Coronary artery (tissue), 2 donors: ENCODE measurements at regions not wholly inside any gene's neighbourhood (a gene's known extent, or its start where the extent isn't known, plus 50 kb on each side); places are given as distances from the start of the nearest gene placed in this dataset.

Experiments used
- DNase-seq: peaks from one replicate; pipeline ENCODE4 v3.0.0-alpha.2; 2017; ENCODE audit warnings: low spot score
- H3K27ac ChIP-seq, 2 donors: fragments of 200-600 bp; sonication (generic); one replicate each; pipeline ENCODE4 v1.5.1; 2016 to 2019
- H3K4me3 ChIP-seq: fragments of 200-600 bp; sonication (generic); 2 replicates; pipeline ENCODE4 v1.5.1; 2016; ENCODE audit warnings: mild to moderate bottlenecking, moderate library complexity
- TF ChIP-seq, protein P1 (sequence below): fragments of 200-600 bp; sonication (generic); IDR thresholded peaks from one replicate; pipeline ENCODE4 v1.5.1; 2019; ENCODE audit warnings: antibody characterized with exemption

DNA sequence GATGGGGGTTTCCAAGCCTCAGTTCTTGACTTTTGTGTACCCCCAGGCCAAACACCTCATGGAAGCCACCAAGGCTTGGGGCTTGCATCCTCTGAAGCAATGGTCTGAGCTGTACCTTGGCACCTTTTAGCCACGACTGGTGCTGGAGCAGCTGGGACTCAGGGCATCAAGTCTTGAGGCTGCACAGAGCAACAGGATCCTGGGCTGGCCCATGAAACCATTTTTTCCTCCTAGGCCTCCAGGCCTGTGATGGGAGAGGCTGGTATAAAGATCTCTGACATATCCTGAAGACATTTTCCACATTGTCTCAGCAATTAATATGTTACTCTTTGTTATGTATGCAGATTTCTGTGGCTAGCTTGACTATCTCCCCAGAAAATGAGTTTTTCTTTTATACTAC lies 269.1 kb upstream of the TBX18 start:
- DNase-seq = no peak
- Histone ChIP-seq H3K4me3 (no peak overlapping the region), H3K27ac (no peak overlapping the region)
- TF ChIP-seq, protein P1, sequence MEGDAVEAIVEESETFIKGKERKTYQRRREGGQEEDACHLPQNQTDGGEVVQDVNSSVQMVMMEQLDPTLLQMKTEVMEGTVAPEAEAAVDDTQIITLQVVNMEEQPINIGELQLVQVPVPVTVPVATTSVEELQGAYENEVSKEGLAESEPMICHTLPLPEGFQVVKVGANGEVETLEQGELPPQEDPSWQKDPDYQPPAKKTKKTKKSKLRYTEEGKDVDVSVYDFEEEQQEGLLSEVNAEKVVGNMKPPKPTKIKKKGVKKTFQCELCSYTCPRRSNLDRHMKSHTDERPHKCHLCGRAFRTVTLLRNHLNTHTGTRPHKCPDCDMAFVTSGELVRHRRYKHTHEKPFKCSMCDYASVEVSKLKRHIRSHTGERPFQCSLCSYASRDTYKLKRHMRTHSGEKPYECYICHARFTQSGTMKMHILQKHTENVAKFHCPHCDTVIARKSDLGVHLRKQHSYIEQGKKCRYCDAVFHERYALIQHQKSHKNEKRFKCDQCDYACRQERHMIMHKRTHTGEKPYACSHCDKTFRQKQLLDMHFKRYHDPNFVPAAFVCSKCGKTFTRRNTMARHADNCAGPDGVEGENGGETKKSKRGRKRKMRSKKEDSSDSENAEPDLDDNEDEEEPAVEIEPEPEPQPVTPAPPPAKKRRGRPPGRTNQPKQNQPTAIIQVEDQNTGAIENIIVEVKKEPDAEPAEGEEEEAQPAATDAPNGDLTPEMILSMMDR = no peak

DNA sequence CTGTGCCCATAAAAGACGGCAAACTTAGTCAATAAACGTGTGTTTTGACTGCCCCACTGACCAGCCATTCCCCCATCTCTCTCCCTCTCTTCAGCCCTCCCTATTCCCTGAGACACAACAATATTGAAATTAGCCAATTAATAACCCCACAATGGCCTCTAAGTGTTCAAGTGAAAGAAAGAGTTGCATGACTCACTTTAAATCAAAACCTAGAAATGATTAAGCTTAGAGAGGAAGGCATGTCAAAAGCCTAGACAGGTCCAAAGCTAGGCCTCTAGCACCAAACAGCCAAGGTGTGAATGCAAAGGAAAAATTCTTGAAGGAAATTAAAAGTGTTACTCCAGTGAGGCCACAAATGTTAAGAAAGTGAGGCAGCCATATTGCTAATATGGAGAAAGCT lies 261.6 kb upstream of the TBX18 start:
- no peak overlapping the region for H3K27ac ChIP-seq
- H3K4me3 ChIP-seq = no peak overlapping the region
- TF ChIP-seq, protein P1 = no peak
- no peak for DNase-seq

DNA sequence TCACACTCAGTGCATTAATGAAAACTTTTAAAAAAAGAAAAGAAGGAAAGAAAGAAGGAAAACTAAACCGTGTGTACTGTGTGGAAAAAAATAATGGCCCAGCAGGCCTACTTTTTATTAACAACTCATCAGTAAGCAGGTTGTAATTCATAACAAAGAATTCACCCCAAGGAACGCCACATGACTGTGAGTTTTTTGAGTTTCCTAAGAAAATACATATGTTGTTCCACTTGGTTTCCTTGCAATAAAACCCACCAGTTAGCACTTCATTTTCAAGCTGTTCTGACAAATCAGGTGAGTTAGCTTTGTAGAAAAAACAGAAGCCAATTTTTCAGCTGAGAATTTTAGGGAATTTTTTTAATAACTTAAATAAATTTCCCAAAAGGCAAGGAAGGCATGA lies 259.3 kb upstream of the TBX18 start:
- TF ChIP-seq, protein P1 = no peak
- H3K27ac ChIP-seq = no peak overlapping the region
- no peak for DNase-seq
- no peak overlapping the region for H3K4me3 ChIP-seq

DNA sequence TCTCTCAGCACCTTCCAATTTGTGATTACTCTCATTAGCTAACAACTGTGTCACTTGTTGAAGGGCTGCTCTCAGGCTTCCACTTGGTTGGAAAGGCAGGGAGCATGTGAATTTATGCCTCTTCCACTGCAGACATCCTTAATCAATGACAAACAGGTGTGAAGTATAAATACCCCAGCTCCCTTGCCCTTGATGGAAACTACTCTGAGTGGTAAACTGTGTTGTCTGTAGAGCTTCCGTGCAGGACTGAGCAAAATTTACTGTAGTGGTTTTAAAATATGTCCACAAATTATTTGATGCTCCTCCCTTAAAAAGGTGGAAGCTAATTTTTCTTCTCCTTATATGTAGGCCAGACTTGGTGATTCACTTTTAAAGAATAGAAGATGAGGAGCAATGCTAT lies 253.0 kb upstream of the TBX18 start:
- TF ChIP-seq, protein P1 = no peak
- no peak for DNase-seq

DNA sequence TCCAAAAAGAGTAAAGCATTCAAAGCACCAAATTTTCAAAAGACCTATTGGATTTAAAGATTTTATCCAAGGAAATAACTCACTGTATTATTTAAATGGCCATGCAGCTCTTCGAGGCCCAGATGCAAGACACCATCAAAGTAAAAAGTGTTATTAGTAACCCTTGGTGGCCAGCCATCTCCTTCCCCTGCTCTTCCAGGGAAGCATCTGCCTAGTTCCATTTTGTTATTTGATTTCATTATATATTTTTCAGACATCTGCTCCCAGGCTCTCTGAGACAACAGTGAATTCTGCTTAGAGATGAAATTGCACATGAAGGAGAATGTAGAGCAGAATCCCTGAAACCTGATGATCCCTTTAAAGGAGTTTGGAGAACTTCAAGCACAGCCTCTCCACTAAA lies 252.3 kb upstream of the TBX18 start:
- H3K27ac ChIP-seq = no peak overlapping the region
- DNase-seq = no peak
- TF ChIP-seq, protein P1 = no peak
- H3K4me3 ChIP-seq = no peak overlapping the region

More for the DNA sequence above, 253.0 kb upstream of the TBX18 start:
- Histone ChIP-seq H3K4me3 (no peak overlapping the region), H3K27ac (no peak overlapping the region)

DNA sequence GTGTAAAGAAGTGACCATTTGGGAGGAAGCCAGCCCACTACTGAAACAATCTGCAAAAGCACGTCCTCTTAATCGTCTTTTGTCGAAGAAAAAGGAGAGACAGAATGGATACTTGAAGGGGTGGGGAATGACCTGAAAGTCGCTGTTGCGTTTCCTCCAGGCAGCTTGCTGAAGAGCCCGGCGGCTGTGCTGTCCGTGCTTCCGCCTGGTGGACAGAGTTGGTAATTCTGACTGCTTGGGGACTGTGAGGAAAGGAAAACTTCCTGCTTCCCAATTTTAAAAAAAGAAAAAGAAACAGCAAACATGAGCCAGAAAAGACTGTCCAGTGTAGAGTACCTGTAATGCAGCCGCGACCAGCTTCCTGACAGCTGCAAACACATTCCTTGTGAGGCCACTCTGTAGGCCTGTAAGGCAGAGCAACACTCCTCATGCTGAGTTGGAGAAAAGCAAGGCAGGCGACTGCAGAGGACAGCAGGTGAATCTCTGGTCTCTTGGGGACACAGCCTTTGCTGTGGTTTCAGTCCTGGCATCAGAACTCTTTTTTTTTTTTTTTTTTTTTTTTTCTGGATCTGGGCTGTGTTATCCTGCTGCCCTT lies 251.1 kb upstream of the TBX18 start:
- no peak overlapping the region for H3K4me3 ChIP-seq
- no peak for DNase-seq
- no peak overlapping the region for H3K27ac ChIP-seq
- TF ChIP-seq, protein P1 = peak; percentile 60

DNA sequence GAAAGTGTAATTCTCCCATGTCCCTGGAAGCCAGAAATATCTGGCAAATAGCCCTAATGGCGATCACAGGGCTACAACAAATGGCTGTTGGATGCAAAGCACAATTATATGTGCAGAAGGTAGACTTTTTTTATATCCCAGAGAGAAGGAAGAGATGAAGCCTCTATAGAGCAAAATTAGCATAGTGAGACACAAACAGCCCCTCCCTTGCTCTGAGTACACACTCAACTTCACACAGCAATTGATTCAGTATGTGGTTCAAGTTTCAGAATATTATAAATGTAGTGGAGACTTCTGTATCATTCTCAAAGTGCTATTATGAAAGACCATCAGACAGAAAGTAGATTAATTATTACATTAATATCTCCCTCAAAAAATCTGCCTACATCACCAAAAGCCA lies 246.5 kb upstream of the TBX18 start:
- Histone ChIP-seq H3K27ac (no peak overlapping the region), H3K4me3 (no peak overlapping the region)
- TF ChIP-seq, protein P1 = no peak
- DNase-seq = no peak
